ENCODE measurements at regions not wholly inside any gene's neighbourhood (a gene's known extent, or its start where the extent isn't known, plus 50 kb on each side); places are given as distances from the start of the nearest gene placed in this dataset.
"Not testable (repeated sequence)": the region's sequence is repeated elsewhere in the genome, so short reads cannot be mapped to it uniquely, and the experiment has no call there.

- TF ChIP-seq CTCF (IDR thresholded peaks at IDR 0.05; ENCODE audit: extremely low read depth in 1 of 2, insufficient read depth in 1 of 2, low read depth in 1 of 2, low read length in 2 of 2); EZH2 (IDR thresholded peaks at IDR 0.05; ENCODE audit: borderline replicate concordance, low read depth, low read length, severe bottlenecking); POLR2A (IDR thresholded peaks at IDR 0.05; ENCODE audit: low read depth, low read length); POLR2AphosphoS5 (IDR thresholded peaks at IDR 0.05; ENCODE audit: insufficient read depth, low read depth, low read length); MYC (IDR thresholded peaks at IDR 0.05; ENCODE audit: low read depth, low read length): not testable (repeated sequence)
Measured at GRCh38 chr3:70450220-70450619, 137.8 kb upstream of the MDFIC2 start.

Data from endothelial cell of umbilical vein (primary cell).